GM19043 (cell line): ENCODE measurements at regions not wholly inside any gene's neighbourhood (a gene's known extent, or its start where the extent isn't known, plus 50 kb on each side); places are given as distances from the start of the nearest gene placed in this dataset.

Source experiments
- ATAC-seq: cut with Tn5 transposase; IDR thresholded peaks from one replicate; pipeline ENCODE4 v1.9.1; 2021; ENCODE audit warnings: low read depth; ENCODE audit not compliant: unreplicated experiment

DNA sequence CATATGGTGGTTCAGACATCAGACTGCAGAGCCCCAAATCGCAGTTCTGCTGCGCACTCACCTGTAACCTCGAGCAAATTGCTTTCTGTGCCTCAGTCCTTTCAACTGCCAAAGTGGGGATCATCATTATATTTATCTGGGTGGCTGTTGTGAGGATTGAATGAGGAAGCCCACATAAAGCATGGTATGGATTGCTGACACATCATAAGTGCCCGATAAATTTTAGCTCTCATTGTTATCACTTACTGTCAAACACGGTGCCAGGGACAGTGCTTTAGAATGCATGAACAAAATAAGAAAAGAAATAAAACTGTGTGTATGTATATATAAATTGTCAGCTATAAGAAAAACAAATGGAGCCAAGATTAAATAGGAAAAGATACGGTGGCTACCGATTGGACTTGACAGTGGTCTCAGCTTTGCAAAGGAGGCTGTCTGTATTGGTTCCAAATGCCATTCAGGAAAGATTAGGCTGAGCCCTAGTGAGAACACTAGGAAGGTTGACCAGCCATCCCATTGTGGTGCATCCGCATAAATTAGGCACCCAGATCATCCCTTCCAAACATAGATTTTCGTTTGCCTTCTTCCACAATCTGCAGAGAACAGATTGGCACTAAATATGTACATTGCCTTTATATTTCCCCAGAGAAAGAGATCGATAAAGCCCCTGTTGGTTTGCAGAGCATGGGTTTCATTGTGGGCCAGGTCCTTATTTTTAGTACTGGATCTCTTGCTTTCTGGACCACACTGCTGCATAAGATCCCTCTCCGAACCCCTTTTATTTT is 91.8 kb upstream of the KAZN start:
- no peak for ATAC-seq

GRCh38 chr1:14507262-14507661 is 91.2 kb upstream of the KAZN start:
- ATAC-seq, result no peak

DNA sequence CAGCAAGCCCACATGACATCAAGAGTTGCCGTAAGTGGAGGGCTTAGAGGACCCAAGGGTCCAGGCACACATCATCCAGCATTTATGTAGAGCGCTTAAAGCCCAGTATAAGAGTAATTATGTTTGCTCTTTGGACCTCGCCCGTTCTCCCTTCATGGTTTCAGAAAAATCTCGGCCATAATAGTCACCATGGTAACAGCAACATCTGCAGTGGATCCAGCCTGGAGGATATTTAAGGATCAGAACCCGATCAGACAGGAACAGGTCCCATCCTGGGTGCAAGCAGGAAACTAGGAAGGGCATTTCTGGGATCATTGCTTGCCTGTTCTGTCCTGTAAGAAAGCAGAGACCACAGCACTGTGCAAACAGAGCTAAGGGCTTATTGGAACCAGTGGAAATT is 89.9 kb upstream of the KAZN start:
- ATAC-seq, result no peak

DNA sequence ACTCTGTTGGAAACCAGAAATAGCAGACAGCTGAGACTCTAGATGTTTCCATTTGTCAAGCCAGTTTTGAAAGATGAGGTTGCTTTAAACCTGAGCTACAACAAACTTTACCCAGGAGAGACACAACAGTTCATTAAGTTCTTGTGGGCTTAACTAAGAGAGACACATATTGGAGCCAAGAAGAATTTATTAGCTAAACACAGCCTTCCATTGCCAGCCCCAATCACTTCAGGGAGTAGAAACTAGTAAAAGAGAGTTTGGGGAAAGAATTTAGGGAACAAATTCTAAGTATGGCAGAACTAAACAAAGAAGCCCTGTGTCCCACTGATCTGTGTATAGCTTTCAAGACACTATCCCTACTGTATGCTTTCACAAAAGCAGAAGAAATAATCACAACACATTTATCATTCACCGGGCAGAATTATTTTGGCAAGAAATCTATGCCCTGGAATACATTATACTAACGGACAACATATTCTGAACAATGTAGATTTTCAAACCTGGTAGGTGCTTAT is 87.3 kb upstream of the KAZN start:
- ATAC-seq, result no peak

GRCh38 chr1:14511796-14512585 is 86.5 kb upstream of the KAZN start:
- no peak for ATAC-seq

DNA sequence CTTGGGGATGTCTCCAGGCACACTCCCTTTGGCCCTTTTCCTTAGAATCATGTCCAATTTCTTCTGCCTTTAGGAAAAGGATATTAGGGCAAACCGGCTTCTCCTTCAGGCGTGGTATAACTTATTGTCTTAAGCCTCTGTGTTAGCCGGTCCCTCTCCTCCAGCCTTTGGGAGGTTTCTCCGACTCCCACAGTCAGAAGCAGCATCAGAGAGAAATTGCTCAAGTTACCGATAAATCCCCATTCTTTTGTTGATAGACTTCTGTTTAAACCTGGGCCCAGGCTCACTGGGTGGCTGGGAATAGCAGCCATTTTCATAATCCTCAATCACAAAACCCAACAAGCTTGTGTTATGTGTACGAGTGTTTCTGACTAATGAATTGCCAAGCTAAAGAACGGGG is 85.4 kb upstream of the KAZN start:
- no peak for ATAC-seq

GRCh38 chr1:14514739-14515138 is 83.7 kb upstream of the KAZN start:
- ATAC-seq, result no peak

- ATAC-seq, result no peak
Observed at GRCh38 chr1:14516974-14517840, 81.3 kb upstream of the KAZN start.

GRCh38 chr1:14517841-14518180 is 80.7 kb upstream of the KAZN start:
- no peak for ATAC-seq

GRCh38 chr1:14519976-14520375 is 78.5 kb upstream of the KAZN start:
- no peak for ATAC-seq

- no peak for ATAC-seq
Observed at GRCh38 chr1:14520514-14521163, 77.8 kb upstream of the KAZN start.

GRCh38 chr1:14521622-14522021 is 76.9 kb upstream of the KAZN start:
- ATAC-seq, result no peak

GRCh38 chr1:14522077-14522925 is 76.2 kb upstream of the KAZN start:
- ATAC-seq, result no peak

DNA sequence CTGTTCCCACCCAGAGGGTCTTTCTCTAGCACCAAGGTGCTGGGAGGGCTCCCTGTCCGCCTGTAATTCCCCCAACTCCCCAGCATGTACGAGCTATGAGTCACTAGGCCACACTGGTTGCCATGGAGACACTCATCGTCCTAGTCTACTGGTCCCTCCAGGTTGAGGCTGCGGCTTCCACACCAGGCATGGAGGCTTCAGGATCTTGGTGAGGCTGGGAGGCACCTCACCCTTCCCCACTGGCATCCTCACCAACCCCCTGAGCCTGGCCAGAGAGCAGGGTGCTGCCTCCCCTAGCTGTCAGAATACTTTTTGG is 75.6 kb upstream of the KAZN start:
- ATAC-seq, result no peak

- no peak for ATAC-seq
Observed at GRCh38 chr1:14524826-14525636, 73.5 kb upstream of the KAZN start.

GRCh38 chr1:14529475-14529874 is 69.0 kb upstream of the KAZN start:
- no peak for ATAC-seq

- ATAC-seq, result no peak
Observed at GRCh38 chr1:14531519-14531918, 67.0 kb upstream of the KAZN start.

DNA sequence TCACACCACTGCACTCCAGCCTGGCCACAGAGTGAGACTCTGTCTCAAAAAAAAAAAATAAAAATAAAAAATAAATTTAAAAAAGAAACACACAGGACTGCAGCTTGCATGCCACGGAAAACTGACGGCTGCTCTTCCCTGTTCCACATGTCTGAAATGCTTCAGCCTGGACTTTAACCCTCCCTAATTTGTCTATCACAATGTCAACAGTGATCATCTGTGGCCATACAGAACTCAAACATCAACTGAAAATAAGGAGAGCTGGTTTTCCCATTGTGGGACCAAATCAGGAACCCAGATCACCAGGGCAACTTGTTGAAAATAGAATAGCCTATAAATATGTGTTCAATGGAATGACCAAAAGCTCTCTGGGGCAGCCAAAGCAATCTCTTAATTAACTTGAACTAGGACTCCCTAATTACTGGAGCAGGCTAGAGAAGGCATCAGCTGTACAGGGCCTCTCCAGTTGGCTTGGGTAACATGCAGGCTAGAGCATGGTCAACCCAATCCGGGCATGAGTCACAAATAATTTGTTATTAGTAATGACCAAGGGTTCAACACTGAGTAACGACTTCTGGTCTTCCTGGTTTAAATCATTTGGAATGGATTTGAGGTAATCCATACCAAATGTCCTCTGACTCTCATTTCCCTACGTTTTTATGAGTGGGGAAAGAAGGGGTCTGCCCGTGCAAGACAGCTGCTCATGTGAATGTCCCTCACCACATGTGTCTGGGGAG is 62.7 kb upstream of the KAZN start:
- no peak for ATAC-seq
